ENCODE measurements at regions not wholly inside any gene's neighbourhood (a gene's known extent, or its start where the extent isn't known, plus 50 kb on each side); places are given as distances from the start of the nearest gene placed in this dataset.

DNA sequence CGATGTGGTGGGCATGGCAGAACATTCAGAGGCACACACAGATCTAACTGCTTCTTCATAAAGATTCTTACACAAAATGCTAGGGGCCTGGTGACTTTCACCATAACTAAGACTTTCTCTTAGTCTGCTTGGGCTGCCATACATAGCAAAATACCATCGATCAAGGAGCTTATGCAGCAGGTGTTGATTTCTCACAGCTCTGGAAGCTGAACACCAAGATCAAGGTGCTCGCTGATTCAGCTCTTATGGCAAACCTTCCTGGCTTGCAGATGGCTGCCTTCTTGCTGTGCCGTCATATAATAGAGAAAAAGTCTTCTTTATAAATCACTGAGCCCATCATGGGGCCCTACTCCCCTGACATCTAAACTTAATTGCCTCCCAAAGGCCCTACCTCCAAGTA is 487.3 kb downstream of the AJAP1 start:
- TF ChIP-seq, protein P1, sequence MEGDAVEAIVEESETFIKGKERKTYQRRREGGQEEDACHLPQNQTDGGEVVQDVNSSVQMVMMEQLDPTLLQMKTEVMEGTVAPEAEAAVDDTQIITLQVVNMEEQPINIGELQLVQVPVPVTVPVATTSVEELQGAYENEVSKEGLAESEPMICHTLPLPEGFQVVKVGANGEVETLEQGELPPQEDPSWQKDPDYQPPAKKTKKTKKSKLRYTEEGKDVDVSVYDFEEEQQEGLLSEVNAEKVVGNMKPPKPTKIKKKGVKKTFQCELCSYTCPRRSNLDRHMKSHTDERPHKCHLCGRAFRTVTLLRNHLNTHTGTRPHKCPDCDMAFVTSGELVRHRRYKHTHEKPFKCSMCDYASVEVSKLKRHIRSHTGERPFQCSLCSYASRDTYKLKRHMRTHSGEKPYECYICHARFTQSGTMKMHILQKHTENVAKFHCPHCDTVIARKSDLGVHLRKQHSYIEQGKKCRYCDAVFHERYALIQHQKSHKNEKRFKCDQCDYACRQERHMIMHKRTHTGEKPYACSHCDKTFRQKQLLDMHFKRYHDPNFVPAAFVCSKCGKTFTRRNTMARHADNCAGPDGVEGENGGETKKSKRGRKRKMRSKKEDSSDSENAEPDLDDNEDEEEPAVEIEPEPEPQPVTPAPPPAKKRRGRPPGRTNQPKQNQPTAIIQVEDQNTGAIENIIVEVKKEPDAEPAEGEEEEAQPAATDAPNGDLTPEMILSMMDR (IDR thresholded peaks at IDR 0.05): no peak
- H3K4me3 ChIP-seq: no peak overlapping the region
- H3K4me1 ChIP-seq (ENCODE audit: low read depth): no peaks in the 10 kb centered on the region
- H3K36me3 ChIP-seq (ENCODE audit: low read depth): no peaks in the 10 kb centered on the region
- intact Hi-C loops (cut with DNase I, micrococcal nuclease): no loop called here
- no peak for DNase-seq
- no peak for ATAC-seq
- no peaks in the 10 kb centered on the region for H3K9me3 ChIP-seq

DNA sequence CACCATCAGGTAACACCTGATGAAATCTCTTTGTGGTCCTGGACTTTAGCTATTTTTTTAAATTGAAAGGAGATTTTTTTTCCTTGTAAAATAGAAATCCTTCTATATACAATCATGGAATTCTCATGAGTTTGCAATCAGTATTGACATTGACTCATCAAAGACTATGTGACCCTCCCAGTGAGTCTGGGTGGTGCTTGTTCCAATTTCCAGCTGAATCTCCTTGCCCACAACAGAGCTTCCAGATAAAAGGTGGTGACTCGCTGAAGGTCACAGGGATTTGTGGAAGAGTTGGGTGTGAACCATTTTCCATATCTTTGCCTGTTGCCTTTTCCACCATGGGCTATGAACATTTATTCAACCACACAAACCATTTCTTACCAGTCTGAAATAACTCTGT is 486.6 kb downstream of the AJAP1 start:
- no peak overlapping the region for H3K4me3 ChIP-seq
- ATAC-seq (no peak), DNase-seq (no peak)
- no peaks in the 10 kb centered on the region for H3K4me1 ChIP-seq (ENCODE audit: low read depth)
- TF ChIP-seq, protein P1 (IDR thresholded peaks at IDR 0.05): no peak
- intact Hi-C loops (cut with DNase I, micrococcal nuclease): no loop called here
- H3K9me3 ChIP-seq: no peaks in the 10 kb centered on the region
- H3K36me3 ChIP-seq (ENCODE audit: low read depth): no peaks in the 10 kb centered on the region

DNA sequence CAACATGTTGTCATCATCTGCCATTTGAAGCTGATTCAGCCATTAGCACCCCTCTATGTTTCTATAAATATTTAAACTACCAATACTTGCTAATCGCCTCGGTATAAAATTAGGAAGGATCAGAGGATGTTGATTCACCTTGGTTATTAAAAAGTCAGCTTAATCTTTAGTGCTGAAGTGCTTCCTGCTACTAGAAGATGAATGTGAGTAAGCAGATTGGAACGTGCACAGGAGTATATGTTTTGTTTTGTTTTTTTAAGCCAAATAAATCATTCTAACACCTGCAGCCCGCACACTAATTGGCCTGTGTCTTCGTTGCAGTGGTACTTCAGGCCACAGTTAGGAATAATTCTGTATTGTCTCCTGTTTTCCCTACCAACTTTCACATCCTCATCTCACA is 485.7 kb downstream of the AJAP1 start:
- Histone ChIP-seq H3K4me3 (no peak overlapping the region), H3K36me3 (ENCODE audit: low read depth) (no peaks in the 10 kb centered on the region), H3K9me3 (no peaks in the 10 kb centered on the region), H3K4me1 (ENCODE audit: low read depth) (no peaks in the 10 kb centered on the region)
- ATAC-seq (no peak), DNase-seq (no peak)
- intact Hi-C loops (cut with DNase I, micrococcal nuclease): no loop called here
- TF ChIP-seq, protein P1 (IDR thresholded peaks at IDR 0.05): no peak

DNA sequence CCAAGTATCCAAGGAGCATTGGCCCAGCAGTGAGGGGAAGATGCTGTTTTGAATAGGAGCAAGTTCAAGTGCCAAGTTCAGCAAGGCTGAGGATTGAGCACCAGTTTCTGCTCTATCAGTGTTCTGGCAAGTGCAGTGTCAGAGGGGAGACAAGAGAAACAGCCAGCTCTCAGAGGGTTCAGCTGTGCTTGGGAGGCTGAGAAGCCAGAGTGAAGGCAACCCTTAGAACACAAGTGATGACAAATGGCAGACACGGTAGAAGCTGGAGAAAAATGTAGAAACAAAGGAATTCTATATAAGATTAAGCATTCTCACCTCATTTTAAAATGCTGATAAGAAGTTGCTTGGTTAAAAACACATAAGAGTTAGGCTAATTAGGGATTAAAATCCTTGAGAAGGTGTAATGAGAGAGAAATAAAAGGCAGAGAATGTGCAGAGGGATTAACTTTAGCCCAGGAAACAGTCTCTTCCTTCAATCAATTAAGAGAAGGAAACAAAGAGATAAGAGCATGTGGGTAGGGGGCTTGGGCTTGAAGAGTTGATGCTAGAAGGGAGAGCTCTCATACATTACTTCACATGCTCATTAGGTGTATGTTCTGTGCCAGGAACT is 475.4 kb downstream of the AJAP1 start:
- H3K4me3 ChIP-seq: no peak overlapping the region
- DNase-seq: no peak
- H3K36me3 ChIP-seq (ENCODE audit: low read depth): no peaks in the 10 kb centered on the region
- intact Hi-C loops (cut with DNase I, micrococcal nuclease): no loop called here
- H3K9me3 ChIP-seq: peaks cover 1% of the 10 kb centered on the region
- H3K4me1 ChIP-seq (ENCODE audit: low read depth): no peaks in the 10 kb centered on the region
- TF ChIP-seq, protein P1 (IDR thresholded peaks at IDR 0.05): no peak
- ATAC-seq: no peak

DNA sequence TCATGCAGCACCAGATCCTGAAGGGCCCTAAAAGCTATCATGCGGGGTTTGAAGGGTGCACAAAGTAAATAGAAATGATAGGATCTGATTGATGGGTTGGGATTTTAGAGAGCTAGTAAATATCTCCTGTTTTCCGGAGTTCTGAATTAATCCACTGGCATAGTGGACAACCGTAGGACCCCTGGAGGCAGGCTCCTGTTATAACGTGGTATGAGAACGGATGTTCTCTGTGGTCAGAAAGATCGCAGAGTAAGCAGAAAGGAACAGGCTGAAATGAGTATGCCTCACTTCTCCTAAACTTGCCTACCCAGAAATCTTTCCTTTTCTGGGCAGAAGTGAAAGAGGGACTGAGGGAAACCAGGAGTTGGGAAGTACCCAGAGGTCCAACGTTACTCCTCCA is 470.8 kb downstream of the AJAP1 start:
- Histone ChIP-seq H3K4me3 (no peak overlapping the region), H3K4me1 (ENCODE audit: low read depth) (no peaks in the 10 kb centered on the region), H3K9me3 (peaks cover 1% of the 10 kb centered on the region), H3K36me3 (ENCODE audit: low read depth) (no peaks in the 10 kb centered on the region)
- intact Hi-C loops (cut with DNase I, micrococcal nuclease): no loop called here
- no peak for ATAC-seq
- TF ChIP-seq, protein P1 (IDR thresholded peaks at IDR 0.05): no peak
- DNase-seq: no peak

DNA sequence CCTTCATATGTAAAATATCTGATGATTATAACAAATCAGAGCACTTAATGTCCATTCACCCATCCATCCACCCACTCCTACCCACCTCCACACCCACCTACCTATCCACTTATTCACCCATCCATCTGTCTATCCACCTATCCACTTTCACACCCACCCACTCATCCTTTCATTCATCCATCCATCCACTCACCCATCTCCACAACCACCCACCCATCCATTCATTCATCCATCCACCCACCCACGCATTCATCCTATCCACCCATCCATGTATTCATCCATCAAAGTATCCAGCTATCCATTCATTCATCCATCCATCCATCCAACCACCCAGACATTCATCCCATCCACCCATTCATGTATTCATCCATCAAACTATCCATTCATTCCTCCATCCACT is 466.1 kb downstream of the AJAP1 start:
- TF ChIP-seq, protein P1 (IDR thresholded peaks at IDR 0.05): no peak
- Histone ChIP-seq H3K9me3 (no peaks in the 10 kb centered on the region), H3K4me3 (no peak overlapping the region), H3K4me1 (ENCODE audit: low read depth) (no peaks in the 10 kb centered on the region), H3K36me3 (ENCODE audit: low read depth) (no peaks in the 10 kb centered on the region)
- intact Hi-C loops (cut with DNase I, micrococcal nuclease): no loop called here
- ATAC-seq (no peak), DNase-seq (no peak)

All from mucosa of descending colon (tissue), 3 donors.